ENCODE measurements at regions not wholly inside any gene's neighbourhood (a gene's known extent, or its start where the extent isn't known, plus 50 kb on each side); places are given as distances from the start of the nearest gene placed in this dataset.

DNA sequence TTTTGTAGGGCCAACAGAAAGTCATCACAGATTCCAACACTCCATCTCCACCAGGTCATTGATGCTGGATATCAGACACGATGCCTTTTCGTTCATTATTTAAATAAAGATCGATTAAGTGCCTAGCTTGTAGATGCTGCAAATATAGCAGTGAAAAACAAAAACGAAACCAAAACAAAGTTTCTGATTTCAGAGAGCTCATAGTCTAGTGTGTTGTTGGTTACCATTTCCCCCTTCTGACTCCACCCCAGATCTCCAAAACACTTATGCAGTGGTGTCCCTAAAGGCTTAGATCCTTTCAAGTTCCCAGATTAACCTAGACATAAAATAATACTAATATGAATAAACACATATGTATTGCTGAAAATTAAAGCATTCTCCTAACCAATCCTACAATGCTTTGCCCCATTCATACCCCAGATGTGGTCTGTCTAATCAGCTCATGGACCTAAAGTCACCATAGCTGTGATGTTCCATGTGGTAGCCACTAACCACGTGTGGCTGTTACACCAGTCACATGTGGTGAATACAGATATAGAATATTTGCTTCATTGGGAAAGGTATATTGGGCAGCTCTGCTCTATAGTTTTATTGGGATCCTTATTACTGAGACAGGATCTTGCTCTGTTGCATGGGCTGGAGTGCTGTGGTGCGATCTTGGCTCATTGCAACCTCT is 787.2 kb downstream of the TDRD15 start:
- TF ChIP-seq ZNF567 (CRISPR knock-in tag; IDR thresholded peaks at IDR 0.05; ENCODE audit: borderline replicate concordance) = no peak
- TF ChIP-seq ZBTB7B (CRISPR knock-in tag; IDR thresholded peaks at IDR 0.05) = no peak
- TF ChIP-seq MAF1 (CRISPR knock-in tag; IDR thresholded peaks at IDR 0.05; ENCODE audit: borderline replicate concordance) = no peak
- TF ChIP-seq ZNF274 (CRISPR knock-in tag; IDR thresholded peaks at IDR 0.05) = no peak
- no peak for TF ChIP-seq GABPA (IDR thresholded peaks at IDR 0.05; ENCODE audit: low read depth, low read length)
- no peak for TF ChIP-seq GABPA (CRISPR knock-in tag; IDR thresholded peaks at IDR 0.05; ENCODE audit: low read depth)
- no peak for TF ChIP-seq ZFP36 (IDR thresholded peaks at IDR 0.05; ENCODE audit: borderline replicate concordance, low read depth, low read length, partially characterized antibody)
- TF ChIP-seq ZBTB38 (CRISPR knock-in tag; IDR thresholded peaks at IDR 0.05) = no peak

All from HepG2 (cell line).